ENCODE measurements at regions not wholly inside any gene's neighbourhood (a gene's known extent, or its start where the extent isn't known, plus 50 kb on each side); places are given as distances from the start of the nearest gene placed in this dataset.
"Not testable (repeated sequence)": the region's sequence is repeated elsewhere in the genome, so short reads cannot be mapped to it uniquely, and the experiment has no call there.

GRCh38 chr1:193905288-193906085 is 719.1 kb upstream of the B3GALT2 start:
- no peak for DNase-seq (ENCODE audit: low spot score)

GRCh38 chr1:193891788-193892187 is 705.4 kb upstream of the B3GALT2 start:
- DNase-seq (ENCODE audit: low spot score): no peak

GRCh38 chr1:193890935-193891334 is 704.5 kb upstream of the B3GALT2 start:
- DNase-seq (ENCODE audit: low spot score): no peak

GRCh38 chr1:193884848-193885558 is 698.6 kb upstream of the B3GALT2 start:
- no peak for DNase-seq (ENCODE audit: low spot score)

- DNase-seq (ENCODE audit: low spot score): not testable (repeated sequence)
Observed at GRCh38 chr1:193877920-193878319, 691.5 kb upstream of the B3GALT2 start.

GRCh38 chr1:193868425-193868824 is 682.0 kb upstream of the B3GALT2 start:
- no peak for DNase-seq (ENCODE audit: low spot score)

DNA sequence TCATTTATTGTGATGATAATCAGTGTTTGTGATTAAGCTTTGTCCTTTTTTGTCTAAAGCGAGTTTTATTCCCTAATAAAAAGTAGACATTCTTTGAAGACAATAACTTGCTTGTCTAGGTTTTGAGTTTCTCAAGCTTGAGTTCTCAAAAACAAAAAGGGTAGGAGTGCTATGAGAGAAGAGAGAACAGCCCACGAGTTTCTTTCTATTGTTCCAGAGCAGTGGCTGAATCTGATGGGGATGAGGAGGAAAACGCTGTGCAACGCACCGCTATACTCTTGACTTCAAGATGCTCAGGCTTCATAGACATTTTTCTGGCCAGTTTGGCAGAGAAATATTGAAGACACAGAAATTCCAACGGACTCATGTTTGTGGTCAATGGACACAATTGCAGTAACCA is 669.8 kb upstream of the B3GALT2 start:
- no peak for DNase-seq (ENCODE audit: low spot score)

DNA sequence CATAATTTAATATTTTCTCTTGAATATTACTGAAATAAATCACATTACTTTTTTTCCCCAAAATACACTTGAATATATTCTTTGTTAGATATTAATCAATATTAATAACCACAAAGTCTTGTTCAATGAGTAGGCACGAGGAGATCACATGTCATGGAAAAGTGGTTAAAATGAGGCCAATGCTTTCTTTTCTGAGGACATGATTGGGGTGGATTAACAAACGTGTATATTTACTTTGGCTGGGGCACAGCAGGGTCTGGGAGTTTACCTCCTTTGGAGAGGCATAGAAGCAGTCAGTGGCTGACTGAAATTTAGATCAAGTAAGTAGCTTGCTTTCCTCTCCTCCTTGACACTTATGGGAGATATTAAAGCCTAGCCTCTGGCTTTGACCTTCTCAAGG is 664.3 kb upstream of the B3GALT2 start:
- DNase-seq (ENCODE audit: low spot score): no peak

DNA sequence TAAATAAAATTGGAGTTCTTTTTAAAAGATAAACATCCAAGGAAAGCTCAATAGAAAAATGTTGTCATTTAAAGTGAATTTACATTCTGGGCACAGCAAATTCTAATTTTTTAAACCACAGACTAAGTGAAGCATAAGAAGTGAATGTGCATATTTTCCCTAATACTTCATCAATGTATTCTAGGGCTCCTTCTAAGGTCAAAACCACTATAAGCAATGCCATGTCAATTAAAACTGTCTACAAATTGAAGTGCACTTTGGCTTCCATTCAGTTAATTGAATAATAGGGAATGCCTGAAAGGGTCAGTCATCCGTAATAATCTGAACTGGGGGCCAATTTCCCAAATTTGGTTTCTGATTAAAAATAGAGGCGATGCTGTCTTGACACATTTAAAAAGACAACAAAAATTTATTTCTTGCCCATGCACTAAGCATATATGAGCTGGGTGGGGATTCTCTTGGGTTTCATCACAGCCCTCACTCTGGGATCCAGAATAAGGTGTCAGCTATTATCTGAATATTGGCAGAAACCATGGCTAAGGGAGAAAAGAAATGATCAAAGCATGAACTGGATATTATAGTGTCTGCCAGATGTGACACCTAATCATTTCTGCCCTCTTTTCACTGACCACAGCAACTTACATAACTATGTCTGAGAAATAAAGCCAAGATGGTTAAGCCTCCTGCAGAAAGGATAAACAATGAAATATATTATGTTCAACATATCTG is 660.6 kb upstream of the B3GALT2 start:
- no peak for DNase-seq (ENCODE audit: low spot score)

DNA sequence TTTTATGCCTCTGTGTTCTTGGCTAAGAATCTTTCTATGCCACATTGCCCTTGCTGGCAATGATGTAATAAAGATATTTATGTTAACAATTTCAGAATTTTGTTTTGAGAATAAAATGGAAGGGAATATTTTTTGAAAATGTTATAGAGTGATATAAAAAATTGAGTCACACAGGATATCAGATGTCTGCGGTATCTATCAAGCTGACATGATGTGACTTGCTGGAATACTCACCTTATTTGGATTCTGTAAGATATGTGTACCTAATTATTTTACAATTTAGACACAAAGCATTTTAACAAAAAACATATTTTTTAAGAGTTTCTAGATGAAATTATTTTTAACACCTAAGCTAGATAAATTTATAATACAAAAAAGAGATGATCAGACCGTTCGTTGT is 660.0 kb upstream of the B3GALT2 start:
- no peak for DNase-seq (ENCODE audit: low spot score)

- no peak for DNase-seq (ENCODE audit: low spot score)
Observed at GRCh38 chr1:193841857-193842256, 655.4 kb upstream of the B3GALT2 start.

GRCh38 chr1:193831465-193831864 is 645.1 kb upstream of the B3GALT2 start:
- DNase-seq (ENCODE audit: low spot score): no peak

DNA sequence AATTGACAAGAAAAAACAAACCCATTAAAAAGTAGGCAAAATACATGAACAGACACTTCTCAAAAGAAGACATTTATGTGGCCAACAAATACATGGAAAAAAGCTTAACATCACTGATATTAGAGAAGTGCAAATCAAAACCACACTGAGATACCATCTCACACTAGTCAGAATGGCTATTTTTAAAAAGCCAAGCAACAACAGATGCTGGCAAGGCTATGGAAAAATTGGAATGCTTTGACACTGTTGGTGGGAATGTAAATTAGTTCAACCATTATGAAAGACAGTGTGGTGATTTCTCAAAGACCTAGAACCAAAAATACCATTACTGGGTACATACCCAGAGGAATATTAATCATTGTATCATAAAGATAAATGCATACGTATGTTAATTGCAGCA is 641.1 kb upstream of the B3GALT2 start:
- DNase-seq (ENCODE audit: low spot score): no peak

DNA sequence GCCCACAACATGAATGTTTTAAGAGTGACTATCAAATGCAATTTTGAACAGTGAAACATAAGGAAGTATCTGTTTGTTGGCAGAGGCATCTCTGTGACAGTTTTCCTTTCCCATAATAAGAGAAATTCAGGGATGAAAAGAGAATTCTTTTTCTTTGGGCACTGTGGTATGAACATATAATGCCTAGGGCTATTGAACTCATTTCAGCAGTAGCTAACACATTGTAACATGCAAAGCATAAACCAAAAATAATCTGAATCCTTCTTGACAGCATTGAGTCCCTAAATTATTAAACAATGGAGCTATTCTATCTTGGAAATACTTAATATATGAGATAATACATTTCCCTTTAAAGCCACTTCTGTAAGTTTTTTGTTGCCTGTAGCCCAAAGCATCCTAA is 633.0 kb upstream of the B3GALT2 start:
- DNase-seq (ENCODE audit: low spot score): no peak

GRCh38 chr1:193807208-193807607 is 620.8 kb upstream of the B3GALT2 start:
- DNase-seq (ENCODE audit: low spot score): no peak

DNA sequence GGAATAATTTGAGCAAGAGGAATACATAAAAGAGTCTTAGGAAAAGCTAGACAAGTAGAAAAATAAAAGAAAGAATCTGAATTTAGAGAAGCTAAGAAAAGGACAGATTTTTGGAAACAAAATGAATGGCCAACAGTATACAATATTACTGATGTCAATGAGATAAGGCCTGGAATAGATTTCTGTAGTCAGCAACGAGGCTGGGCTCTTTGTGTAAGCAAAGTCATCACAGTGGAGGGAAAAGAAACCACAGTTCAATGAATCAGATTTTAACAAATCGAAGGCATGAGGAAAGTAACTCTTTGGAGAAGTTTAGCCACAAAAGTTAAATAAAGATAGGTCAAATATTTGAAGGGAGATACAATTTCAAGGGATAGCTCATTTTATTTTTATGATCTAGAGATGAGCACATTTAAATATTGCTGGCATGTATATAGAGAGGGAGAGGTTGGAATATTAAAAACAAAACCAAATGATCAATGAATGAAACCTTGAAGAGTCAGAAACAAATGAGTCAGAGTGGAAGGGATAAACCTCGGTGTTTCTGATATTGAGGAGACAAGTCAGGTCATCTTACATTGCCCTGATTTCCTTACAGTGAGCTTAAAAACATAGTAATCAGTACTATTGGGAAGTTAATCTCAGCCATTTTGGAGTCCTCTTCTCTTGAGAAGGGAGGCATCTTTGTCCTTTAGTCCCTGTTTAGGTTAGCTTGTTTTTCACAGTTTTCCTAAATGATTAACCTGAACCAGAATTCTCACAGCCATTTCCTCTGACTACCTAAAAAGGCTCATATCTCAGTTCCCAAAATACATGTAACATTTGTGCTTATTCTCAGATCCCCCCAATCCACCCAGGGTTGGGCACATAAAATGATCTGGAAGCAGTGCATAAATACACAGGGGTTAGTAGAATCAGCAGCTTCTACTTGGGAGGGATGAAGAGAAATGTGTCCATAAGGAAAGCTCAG is 620.0 kb upstream of the B3GALT2 start:
- no peak for DNase-seq (ENCODE audit: low spot score)

- DNase-seq (ENCODE audit: low spot score): no peak
Observed at GRCh38 chr1:193799948-193800690, 613.7 kb upstream of the B3GALT2 start.

- no peak for DNase-seq (ENCODE audit: low spot score)
Observed at GRCh38 chr1:193799371-193799770, 613.0 kb upstream of the B3GALT2 start.

GRCh38 chr1:193794239-193794638 is 607.8 kb upstream of the B3GALT2 start:
- no peak for DNase-seq (ENCODE audit: low spot score)

GRCh38 chr1:193791746-193792145 is 605.3 kb upstream of the B3GALT2 start:
- DNase-seq (ENCODE audit: low spot score): no peak

DNA sequence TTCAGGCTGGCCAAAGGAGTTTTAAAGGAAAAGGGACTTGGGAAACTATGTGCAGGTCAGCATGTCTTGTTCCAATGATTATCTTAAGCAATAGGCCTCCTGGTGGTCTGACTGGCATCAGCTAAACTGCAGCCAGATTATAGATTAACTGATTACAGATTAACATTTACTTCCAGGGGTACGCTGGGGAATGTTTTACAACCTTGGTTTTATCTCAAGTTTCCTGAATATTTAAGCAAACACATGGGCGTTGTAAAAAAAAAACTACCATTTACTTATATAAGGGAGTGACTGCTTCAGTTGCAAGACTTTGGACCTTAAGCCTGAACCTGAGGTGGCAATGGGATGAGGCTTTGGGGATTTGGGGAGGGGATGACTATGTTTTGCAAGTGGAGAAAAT is 600.6 kb upstream of the B3GALT2 start:
- no peak for DNase-seq (ENCODE audit: low spot score)
